HFFc6 (cell line): ENCODE measurements at regions not wholly inside any gene's neighbourhood (a gene's known extent, or its start where the extent isn't known, plus 50 kb on each side); places are given as distances from the start of the nearest gene placed in this dataset.

ENCODE experiments used
- DNase-seq: peaks from one replicate; pipeline ENCODE4 v3.0.0-alpha.2; 2018
- H3K27ac Mint-ChIP-seq: 2 replicates; pipeline ENCODE4 v1.8.0; 2020; ENCODE audit warnings: mild to moderate bottlenecking, mixed read lengths
- H3K27me3 Mint-ChIP-seq: 2 replicates; pipeline ENCODE4 v1.8.0; 2021; ENCODE audit warnings: mild to moderate bottlenecking, moderate library complexity, mixed read lengths; ENCODE audit not compliant: insufficient read depth
- H3K36me3 Mint-ChIP-seq: 2 replicates; pipeline ENCODE4 v1.8.0; 2021; ENCODE audit warnings: low read depth, mixed read lengths
- H3K4me1 Mint-ChIP-seq: 2 replicates; pipeline ENCODE4 v1.8.0; 2020; ENCODE audit warnings: low read depth, mixed read lengths
- H3K4me3 Mint-ChIP-seq: 2 replicates; pipeline ENCODE4 v1.8.0; 2020; ENCODE audit warnings: mild to moderate bottlenecking, moderate library complexity, mixed read lengths
- H3K9me3 Mint-ChIP-seq: 2 replicates; pipeline ENCODE4 v1.8.0; 2020; ENCODE audit warnings: mild to moderate bottlenecking, mixed read lengths
- CTCF ChIP-seq: fragments of 200-600 bp; sonication (generic); IDR thresholded peaks from 2 replicates; pipeline ENCODE4 v1.5.0; 2021; ENCODE audit warnings: antibody characterized with exemption, mild to moderate bottlenecking

- Mint-ChIP-seq H3K4me3 (peak overlapping the region; percentile 80), H3K27me3 (peaks cover 7% of the 10 kb centered on the region), H3K27ac (peak overlapping the region; percentile 92), H3K9me3 (no peaks in the 10 kb centered on the region), H3K4me1 (peaks cover 76% of the 10 kb centered on the region), H3K36me3 (peaks cover 4% of the 10 kb centered on the region; the same call in 1 of the 2 replicates)
- peak; percentile 84 for DNase-seq
- no peak for TF ChIP-seq CTCF
These were observed 102.6 kb downstream of the ADSS2 start for GRCh38 chr1:244349103-244349531.

GRCh38 chr1:244349581-244350001 is 102.1 kb downstream of the ADSS2 start:
- Mint-ChIP-seq H3K9me3 (no peaks in the 10 kb centered on the region), H3K27me3 (peaks cover 7% of the 10 kb centered on the region), H3K36me3 (peaks cover 4% of the 10 kb centered on the region; the same call in 1 of the 2 replicates), H3K4me3 (peak overlapping the region; percentile 80), H3K4me1 (peaks cover 81% of the 10 kb centered on the region), H3K27ac (peak overlapping the region; percentile 92)
- peak; percentile 39 for DNase-seq
- no peak for TF ChIP-seq CTCF

GRCh38 chr1:244350027-244350426 is 101.7 kb downstream of the ADSS2 start:
- no peak for TF ChIP-seq CTCF
- Mint-ChIP-seq H3K27ac (peak overlapping the region; percentile 92), H3K4me3 (peak overlapping the region; percentile 80), H3K9me3 (no peaks in the 10 kb centered on the region), H3K36me3 (peaks cover 4% of the 10 kb centered on the region; the same call in 1 of the 2 replicates), H3K27me3 (peaks cover 8% of the 10 kb centered on the region), H3K4me1 (peaks cover 86% of the 10 kb centered on the region)
- no peak for DNase-seq

GRCh38 chr1:244352156-244352830 is 99.4 kb downstream of the ADSS2 start:
- no peak for TF ChIP-seq CTCF
- DNase-seq: no peak
- Mint-ChIP-seq H3K27ac (peak overlapping the region; percentile 30; the same call in 1 of the 2 replicates), H3K27me3 (peaks cover 6% of the 10 kb centered on the region), H3K36me3 (no peaks in the 10 kb centered on the region), H3K9me3 (no peaks in the 10 kb centered on the region), H3K4me1 (peaks cover 72% of the 10 kb centered on the region), H3K4me3 (no peak overlapping the region)

- Mint-ChIP-seq H3K9me3 (no peaks in the 10 kb centered on the region), H3K36me3 (no peaks in the 10 kb centered on the region), H3K4me3 (peak overlapping the region; percentile 52), H3K27ac (peak overlapping the region; percentile 95), H3K27me3 (peaks cover 6% of the 10 kb centered on the region), H3K4me1 (peaks cover 60% of the 10 kb centered on the region)
- no peak for TF ChIP-seq CTCF
- peak; percentile 91 for DNase-seq
These were observed 98.1 kb downstream of the ADSS2 start for GRCh38 chr1:244353551-244354091.
